Fibroblast of skin of left quadriceps (primary cell): ENCODE measurements at regions not wholly inside any gene's neighbourhood (a gene's known extent, or its start where the extent isn't known, plus 50 kb on each side); places are given as distances from the start of the nearest gene placed in this dataset.
"Not testable (repeated sequence)": the region's sequence is repeated elsewhere in the genome, so short reads cannot be mapped to it uniquely, and the experiment has no call there.

Experiments used
- DNase-seq, 2 experiments: peaks; one replicate each; pipeline ENCODE4 v3.0.0-alpha.2; 2013; ENCODE audit warnings: low read depth in 2 of 2

DNA sequence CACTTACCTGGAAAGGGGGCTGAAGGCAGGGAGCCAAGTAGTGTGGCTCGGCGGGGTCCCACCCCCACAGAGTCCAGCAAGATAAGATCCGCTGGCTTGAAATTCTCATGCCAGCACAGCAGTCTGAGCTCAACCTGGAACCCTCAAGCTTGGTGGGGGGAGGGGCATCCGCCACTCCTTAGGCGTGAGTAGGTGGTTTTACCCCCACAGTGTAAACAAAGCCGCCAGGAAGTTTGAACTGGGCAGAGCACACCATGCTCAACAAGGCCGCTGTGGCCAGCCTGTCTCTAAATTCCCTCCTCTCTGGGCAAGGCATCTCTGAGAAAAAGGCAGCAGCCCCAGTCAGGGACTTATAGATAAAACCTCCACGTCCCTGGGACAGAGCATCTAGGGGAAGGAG is 156.3 kb downstream of the KBTBD8 start:
- DNase-seq: no peak

DNA sequence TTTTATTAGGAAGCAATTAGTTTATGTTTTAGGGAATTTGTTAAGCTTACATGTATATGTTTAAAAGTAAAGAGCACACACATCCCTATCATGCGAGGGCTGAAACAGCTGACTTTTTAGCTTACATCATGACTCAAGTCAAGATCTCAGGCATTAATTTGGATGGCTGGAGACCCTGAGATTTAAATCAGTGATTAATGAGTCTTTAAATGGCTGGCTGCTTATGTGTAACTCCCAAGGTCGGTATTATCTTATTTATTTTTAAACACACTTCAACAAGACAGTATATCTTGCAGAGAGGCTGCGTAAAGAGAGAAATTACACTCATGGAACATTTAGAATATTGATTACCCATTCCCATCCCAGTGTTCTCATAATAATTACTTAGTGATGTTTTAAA is 169.4 kb downstream of the KBTBD8 start:
- no peak for DNase-seq

GRCh38 chr3:67171841-67172240 is 173.7 kb downstream of the KBTBD8 start:
- DNase-seq: no peak

DNA sequence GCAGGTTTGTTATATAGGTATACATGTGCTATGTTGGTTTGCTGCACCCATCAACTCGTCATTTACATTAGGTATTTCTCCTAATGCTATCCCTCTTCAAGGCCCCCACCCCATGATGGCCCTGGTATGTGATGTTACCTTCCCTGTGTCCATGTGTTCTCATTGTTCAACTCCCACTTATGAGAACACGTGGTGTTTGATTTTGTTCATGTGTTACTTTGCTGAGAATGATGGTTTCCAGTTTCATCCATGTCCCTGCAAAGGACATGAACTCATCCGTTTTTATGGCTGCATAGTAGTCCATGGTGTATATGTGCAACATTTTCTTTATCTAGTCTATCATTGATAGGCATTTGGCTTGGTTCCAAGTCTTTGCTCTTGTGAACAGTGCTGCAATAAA is 175.0 kb downstream of the KBTBD8 start:
- not testable (repeated sequence) for DNase-seq

GRCh38 chr3:67176396-67176795 is 178.3 kb downstream of the KBTBD8 start:
- no peak for DNase-seq

DNA sequence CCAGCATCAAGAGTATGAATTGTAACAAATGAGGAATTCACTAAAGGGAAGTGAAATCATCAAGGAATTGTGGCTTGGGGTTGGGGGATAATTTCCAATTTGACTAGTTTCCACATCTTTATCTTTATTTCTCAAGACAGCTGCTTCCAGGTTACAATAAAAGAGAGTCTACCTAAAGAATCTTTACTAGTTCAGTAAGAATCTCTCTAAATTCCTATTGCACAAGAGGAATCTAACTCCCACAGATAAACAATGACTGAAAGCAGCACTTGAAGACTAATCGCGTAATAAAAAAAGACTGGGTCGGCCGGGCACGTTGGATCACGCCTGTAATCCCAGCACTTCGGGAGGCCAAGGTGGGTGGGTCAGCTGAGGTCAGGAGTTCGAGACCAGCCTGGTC is 194.4 kb downstream of the KBTBD8 start:
- DNase-seq: no peak

GRCh38 chr3:67196677-67197076 is 198.6 kb downstream of the KBTBD8 start:
- DNase-seq: no peak

GRCh38 chr3:67198374-67198773 is 200.3 kb downstream of the KBTBD8 start:
- DNase-seq: no peak

DNA sequence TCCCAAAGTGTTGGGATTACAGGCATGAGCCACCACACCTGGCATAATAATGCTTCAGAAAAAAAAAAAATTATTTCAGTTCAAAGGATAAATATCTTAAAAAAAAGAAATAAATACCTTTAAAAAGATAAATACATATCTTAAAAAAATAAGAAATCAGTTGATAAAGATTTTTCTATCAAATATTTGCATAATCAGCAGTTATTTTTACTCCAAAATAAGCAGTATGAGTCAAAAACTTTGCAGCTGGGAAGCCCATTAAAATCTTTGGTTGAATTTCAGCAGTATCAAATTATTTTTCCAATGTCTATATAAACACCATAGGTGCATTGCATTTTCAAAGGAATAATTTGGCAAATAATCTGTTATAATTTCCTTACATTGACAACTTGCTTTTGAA is 202.5 kb downstream of the KBTBD8 start:
- no peak for DNase-seq

DNA sequence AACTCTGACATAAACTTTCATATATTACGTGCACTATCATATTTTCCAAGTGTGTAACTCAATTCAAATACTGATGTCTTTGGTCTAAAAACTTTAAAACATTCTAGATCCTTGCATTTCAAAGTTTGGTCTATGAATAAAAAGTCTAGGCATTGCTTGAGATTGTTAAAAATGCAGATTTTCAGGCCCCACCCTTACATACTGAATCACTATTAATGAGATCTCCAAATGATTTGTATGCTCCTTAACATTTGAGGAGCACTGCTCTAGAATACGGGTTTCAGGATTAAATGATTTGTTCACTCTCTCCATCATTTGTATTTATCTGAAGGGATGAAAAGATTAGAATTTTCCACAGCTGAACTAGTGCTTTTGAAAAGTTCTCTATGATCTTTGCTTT is 202.9 kb downstream of the KBTBD8 start:
- DNase-seq: no peak

GRCh38 chr3:67202053-67202452 is 203.9 kb downstream of the KBTBD8 start:
- DNase-seq: no peak

- no peak for DNase-seq
Measured at GRCh38 chr3:67204951-67205350, 206.8 kb downstream of the KBTBD8 start.

DNA sequence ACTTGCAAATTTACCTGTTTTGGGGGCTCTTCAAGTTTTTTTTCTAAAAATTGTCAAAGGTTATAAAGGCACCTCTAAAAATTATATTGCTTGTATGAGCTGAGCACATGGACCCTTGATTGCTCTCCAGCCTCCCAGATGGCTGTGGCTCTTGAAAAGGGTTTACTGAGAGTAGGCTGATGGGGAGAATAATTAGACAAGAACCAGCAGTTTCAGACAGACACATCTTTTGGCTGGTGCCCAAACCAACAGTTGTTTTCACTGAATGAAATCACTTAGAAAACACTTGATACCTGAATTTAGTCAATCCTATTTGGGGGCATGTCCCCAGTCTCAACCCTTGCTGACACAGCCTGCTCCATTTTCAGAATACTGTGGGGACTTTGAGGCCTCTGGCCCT is 217.6 kb downstream of the KBTBD8 start:
- no peak for DNase-seq

GRCh38 chr3:67227030-67227429 is 228.9 kb downstream of the KBTBD8 start:
- DNase-seq: no peak

DNA sequence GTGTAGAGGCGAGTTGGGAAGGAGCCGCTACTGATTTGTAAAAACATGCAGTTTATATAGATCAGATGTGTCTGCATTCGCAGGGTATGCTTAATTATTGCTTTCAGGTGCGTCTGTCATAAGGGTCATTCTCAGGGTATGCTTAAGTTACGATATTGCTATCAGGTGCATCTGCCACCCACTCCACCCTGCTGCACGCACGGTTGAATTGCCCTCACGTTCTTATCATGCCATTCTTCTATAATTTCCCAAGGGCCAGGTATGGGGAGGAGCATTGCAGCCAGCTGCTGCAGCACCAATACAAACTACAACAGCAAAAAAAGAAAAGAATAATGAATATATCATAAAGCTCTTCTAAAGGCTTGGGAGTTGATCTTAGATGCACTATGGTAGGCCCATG is 230.0 kb downstream of the KBTBD8 start:
- DNase-seq: no peak

- no peak for DNase-seq
Measured at GRCh38 chr3:67232642-67233041, 234.5 kb downstream of the KBTBD8 start.

DNA sequence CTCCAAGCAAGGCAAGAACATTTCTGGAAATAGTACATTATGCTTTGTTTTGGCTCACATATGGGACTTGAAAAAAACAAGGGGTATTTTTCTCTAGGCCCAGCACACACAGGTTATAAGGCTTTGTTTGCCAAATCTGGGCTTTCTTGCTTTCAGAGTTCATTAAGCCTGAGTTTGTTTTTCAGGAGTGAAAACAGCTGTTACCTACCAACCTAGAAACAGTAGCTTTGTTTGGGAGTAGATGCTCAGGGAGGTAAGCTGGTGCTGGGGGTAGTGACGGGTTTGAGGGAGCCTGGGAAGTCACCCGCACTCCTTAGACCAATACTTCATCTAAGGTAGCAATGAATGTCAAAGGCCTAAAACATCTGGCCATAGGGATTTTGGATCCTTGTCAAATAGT is 241.2 kb downstream of the KBTBD8 start:
- no peak for DNase-seq

DNA sequence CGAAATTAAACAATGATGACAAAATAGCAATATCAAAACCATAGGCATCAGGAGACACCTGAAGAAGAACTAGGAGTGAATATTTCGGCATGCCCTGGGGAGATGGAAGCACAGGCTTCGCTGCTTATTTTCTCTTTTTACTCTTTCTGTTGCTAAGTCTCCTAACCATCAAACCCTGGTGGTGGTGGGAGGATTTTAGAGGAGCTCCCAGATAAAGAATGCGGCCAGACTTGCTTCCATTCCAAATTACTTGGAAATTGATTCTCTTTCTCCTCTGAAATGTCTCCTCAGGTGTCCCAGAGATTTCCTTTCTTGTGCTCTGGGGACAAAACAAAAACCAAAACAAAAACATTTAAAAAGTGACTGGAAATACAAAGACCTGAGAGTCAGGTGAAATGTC is 243.0 kb downstream of the KBTBD8 start:
- no peak for DNase-seq

DNA sequence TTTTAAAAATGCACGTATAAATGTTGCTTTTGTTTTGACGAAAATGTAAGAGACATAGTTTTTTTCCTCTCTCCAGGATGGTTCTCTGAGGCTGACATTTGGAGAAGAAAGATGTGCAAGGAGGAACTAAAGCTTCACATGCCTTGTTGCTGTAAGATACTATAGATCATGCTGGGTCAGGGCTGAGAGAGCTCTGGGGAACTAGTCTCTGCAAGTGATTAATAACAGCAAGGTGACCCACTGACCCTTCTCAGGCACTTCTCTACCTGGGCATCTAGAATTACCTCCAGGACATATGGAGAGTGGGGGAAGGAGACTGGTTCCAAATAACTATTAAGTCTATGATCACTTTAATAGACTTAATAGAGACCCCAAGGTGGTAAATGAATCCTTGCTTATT is 246.0 kb downstream of the KBTBD8 start:
- no peak for DNase-seq

DNA sequence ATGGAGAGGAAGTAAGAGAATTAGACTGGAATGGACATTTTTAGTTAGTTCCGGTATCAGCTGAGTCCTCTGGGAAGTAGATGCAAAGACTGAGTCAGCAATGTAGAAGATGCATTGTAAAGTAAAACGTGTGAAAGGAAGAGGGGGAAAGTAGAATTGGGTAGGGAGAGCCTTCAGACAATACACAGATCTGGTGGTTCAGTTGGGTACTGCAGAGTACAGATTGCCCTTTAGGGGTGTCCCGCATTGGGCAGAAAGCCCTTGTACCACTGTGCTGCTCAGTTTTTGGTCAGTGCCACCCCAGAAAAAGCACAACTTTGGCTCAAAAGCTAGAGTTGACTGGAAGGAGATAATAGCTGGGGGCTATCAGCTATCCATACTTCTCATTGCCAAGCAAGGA is 247.4 kb downstream of the KBTBD8 start:
- no peak for DNase-seq

- no peak for DNase-seq
Measured at GRCh38 chr3:67248726-67249125, 250.6 kb downstream of the KBTBD8 start.

DNA sequence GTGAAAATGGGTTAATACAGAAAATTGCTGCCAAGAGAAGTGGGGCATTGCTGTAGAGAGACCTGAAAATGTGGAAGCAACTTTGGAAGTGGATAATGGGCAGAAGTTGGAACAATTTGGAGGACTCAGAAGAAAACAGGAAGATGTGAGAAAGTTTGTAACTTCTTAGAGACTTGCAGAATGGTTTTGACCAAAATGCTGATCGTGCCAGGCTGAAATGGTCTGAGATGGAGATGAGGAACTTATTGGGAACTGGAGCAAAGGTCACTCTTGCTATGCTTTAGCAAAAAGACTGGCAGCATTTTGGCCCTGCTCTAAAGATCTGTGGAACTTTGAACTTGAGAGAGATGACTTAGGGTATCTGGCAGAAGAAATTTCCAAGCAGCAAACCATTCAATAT is 254.8 kb downstream of the KBTBD8 start:
- not testable (repeated sequence) for DNase-seq

GRCh38 chr3:67278015-67278618 is 280.0 kb downstream of the KBTBD8 start:
- DNase-seq: no peak

DNA sequence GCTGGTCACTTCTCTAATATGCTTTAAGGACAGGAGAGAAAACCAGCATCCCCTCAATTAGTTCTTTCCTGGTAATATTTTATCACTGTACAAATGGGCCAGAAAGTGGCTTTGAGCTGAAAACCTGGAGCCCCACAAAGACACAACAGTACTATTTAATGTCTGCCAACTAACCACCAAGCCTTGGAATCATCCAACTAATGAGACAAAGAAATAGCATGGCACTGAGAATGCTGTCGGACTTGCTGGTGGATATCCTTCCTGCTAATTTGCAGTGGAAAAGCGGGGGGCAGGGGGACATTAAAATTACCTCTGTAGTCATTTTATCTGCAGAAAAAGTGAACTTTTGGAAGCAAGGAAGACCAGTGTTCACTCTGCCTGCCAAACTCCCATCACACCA is 288.5 kb downstream of the KBTBD8 start:
- no peak for DNase-seq
